Stimulated activated naive CD8-positive, alpha-beta T cell treated with anti-CD3 and anti-CD28 coated beads, Interleukin-15, Interleukin-2, amounts not matched to agents 100 ng/mL and 50 ng/mL, for 24 hours (primary cell): ENCODE measurements at regions not wholly inside any gene's neighbourhood (a gene's known extent, or its start where the extent isn't known, plus 50 kb on each side); places are given as distances from the start of the nearest gene placed in this dataset.
A peak's percentile ranks its signal among the peaks of the same experiment; 100 is the strongest.
"Not testable (repeated sequence)": the region's sequence is repeated elsewhere in the genome, so short reads cannot be mapped to it uniquely, and the experiment has no call there.

Experiments
- H3K27ac Mint-ChIP-seq: one replicate; pipeline ENCODE4 v1.8.0; 2021; ENCODE audit warnings: mild to moderate bottlenecking, mixed read lengths
- H3K27me3 Mint-ChIP-seq: one replicate; pipeline ENCODE4 v1.8.0; 2021; ENCODE audit warnings: mixed read lengths
- H3K36me3 Mint-ChIP-seq: one replicate; pipeline ENCODE4 v1.8.0; 2021; ENCODE audit warnings: low read depth, mixed read lengths
- H3K4me1 Mint-ChIP-seq: one replicate; pipeline ENCODE4 v1.8.0; 2021; ENCODE audit warnings: low read depth, mixed read lengths
- H3K4me3 Mint-ChIP-seq: one replicate; pipeline ENCODE4 v1.8.0; 2021; ENCODE audit warnings: mild to moderate bottlenecking, mixed read lengths
- H3K9me3 Mint-ChIP-seq: one replicate; pipeline ENCODE4 v1.8.0; 2021; ENCODE audit warnings: mixed read lengths

DNA sequence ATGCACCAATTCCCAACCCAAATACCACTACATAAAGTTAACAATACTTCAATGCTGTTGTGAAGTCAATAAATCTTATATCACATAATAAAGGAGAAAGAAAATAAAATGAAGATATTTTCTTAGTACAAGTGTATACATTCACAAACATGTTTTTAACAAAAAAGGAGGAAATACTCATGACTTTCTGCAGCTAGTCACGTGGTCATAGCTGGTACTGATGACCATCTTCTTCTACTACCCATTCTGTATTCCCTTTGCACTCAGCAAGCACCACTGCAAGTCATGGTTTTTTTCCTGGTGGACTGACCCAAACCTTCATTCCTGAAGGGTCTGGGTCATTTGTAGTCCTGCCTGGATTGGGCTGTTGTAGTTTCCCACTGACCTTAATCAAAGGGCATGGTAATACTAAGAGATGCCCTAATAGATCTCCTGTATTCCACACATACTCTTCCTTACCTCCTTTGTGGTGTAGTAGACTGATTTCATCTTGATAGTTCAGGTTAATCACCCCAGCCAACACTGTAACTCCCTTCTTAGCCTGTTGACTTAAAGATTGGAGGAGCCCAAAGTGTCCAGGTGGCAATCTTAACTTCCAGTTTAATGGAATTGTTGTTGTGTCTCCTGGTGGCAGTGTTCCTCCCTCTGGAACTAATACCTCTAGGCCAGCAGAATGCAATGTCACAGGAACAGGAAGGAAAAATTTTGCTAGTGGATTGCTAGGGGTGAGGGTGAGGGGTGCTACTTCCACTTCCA lies 83.1 kb upstream of the CYRIA start:
- Mint-ChIP-seq H3K4me1 (peaks cover 27% of the 10 kb centered on the region), H3K27me3 (peaks cover 11% of the 10 kb centered on the region)
- H3K4me3 Mint-ChIP-seq, H3K27ac Mint-ChIP-seq, H3K9me3 Mint-ChIP-seq, H3K36me3 Mint-ChIP-seq: not testable (repeated sequence)

DNA sequence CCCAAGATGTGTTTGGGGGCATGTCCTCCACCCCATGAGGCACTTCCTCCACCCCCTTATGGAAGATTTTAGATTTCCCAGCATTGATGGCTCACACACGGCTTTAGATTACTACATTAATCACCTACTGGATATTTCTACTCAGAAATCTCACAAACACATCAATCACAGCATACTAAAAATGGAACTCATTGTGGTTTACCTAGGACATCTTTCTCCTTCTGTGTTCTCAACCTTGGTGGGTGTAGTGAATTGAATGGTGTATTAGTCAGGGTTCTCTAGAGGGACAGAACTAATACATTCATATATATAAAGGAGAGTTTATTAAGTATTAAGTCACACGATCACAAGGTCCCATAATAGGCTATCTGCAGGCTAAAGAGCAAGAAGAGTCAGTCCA lies 82.1 kb upstream of the CYRIA start:
- H3K4me1 Mint-ChIP-seq = peaks cover 27% of the 10 kb centered on the region
- peak overlapping the region; percentile 62 for H3K27ac Mint-ChIP-seq
- no peaks in the 10 kb centered on the region for H3K9me3 Mint-ChIP-seq
- H3K36me3 Mint-ChIP-seq = no peaks in the 10 kb centered on the region
- no peak overlapping the region for H3K4me3 Mint-ChIP-seq
- peaks cover 11% of the 10 kb centered on the region for H3K27me3 Mint-ChIP-seq

- H3K4me1 Mint-ChIP-seq = peaks cover 27% of the 10 kb centered on the region
- H3K27ac Mint-ChIP-seq = peak overlapping the region; percentile 62
- peaks cover 11% of the 10 kb centered on the region for H3K27me3 Mint-ChIP-seq
- peak overlapping the region; percentile 2 for H3K4me3 Mint-ChIP-seq
- H3K36me3 Mint-ChIP-seq = no peaks in the 10 kb centered on the region
- no peaks in the 10 kb centered on the region for H3K9me3 Mint-ChIP-seq
These were observed 81.6 kb upstream of the CYRIA start for GRCh38 chr2:16747257-16747656.

- no peaks in the 10 kb centered on the region for H3K9me3 Mint-ChIP-seq
- H3K27me3 Mint-ChIP-seq = peaks cover 11% of the 10 kb centered on the region
- H3K36me3 Mint-ChIP-seq = no peaks in the 10 kb centered on the region
- peaks cover 27% of the 10 kb centered on the region for H3K4me1 Mint-ChIP-seq
- H3K4me3 Mint-ChIP-seq = peak overlapping the region; percentile 2
- peak overlapping the region; percentile 62 for H3K27ac Mint-ChIP-seq
These were observed 81.2 kb upstream of the CYRIA start for GRCh38 chr2:16746833-16747232.

DNA sequence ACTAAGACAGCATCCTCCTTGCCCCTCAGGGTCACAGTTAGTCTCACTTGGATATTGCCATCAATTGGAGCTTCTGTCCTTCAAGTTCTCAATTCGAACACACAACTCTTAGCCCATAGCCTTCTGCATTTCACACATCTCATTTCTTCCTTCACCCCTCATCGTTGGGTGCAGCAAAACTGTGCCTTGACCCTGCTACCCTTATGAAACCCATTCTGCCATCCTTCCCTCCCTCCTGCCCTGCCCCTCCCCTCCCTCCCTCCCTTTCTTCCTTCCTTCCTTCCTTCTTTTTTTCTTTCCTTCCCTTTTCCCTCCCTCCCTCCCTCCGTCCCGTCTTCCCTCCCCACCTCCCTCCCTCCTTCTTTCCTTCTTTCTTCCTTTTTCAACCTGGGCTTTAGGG lies 80.7 kb upstream of the CYRIA start:
- H3K27me3 Mint-ChIP-seq = peaks cover 14% of the 10 kb centered on the region
- H3K4me1 Mint-ChIP-seq = peaks cover 27% of the 10 kb centered on the region
- no peak overlapping the region for H3K27ac Mint-ChIP-seq
- no peak overlapping the region for H3K4me3 Mint-ChIP-seq
- H3K36me3 Mint-ChIP-seq = no peaks in the 10 kb centered on the region
- H3K9me3 Mint-ChIP-seq = no peaks in the 10 kb centered on the region

- Mint-ChIP-seq H3K27me3 (peaks cover 14% of the 10 kb centered on the region), H3K4me1 (peaks cover 27% of the 10 kb centered on the region), H3K9me3 (no peaks in the 10 kb centered on the region), H3K4me3 (no peak overlapping the region), H3K36me3 (no peaks in the 10 kb centered on the region), H3K27ac (no peak overlapping the region)
These were observed 79.8 kb upstream of the CYRIA start for GRCh38 chr2:16745466-16745865.

GRCh38 chr2:16744521-16744920 lies 78.9 kb upstream of the CYRIA start:
- H3K27me3 Mint-ChIP-seq = peaks cover 17% of the 10 kb centered on the region
- H3K9me3 Mint-ChIP-seq = no peaks in the 10 kb centered on the region
- no peak overlapping the region for H3K4me3 Mint-ChIP-seq
- no peaks in the 10 kb centered on the region for H3K36me3 Mint-ChIP-seq
- no peak overlapping the region for H3K27ac Mint-ChIP-seq
- peaks cover 27% of the 10 kb centered on the region for H3K4me1 Mint-ChIP-seq

GRCh38 chr2:16742026-16742425 lies 76.4 kb upstream of the CYRIA start:
- Mint-ChIP-seq H3K27ac (no peak overlapping the region), H3K4me1 (peaks cover 14% of the 10 kb centered on the region), H3K9me3 (no peaks in the 10 kb centered on the region), H3K27me3 (peaks cover 12% of the 10 kb centered on the region), H3K36me3 (no peaks in the 10 kb centered on the region), H3K4me3 (no peak overlapping the region)

DNA sequence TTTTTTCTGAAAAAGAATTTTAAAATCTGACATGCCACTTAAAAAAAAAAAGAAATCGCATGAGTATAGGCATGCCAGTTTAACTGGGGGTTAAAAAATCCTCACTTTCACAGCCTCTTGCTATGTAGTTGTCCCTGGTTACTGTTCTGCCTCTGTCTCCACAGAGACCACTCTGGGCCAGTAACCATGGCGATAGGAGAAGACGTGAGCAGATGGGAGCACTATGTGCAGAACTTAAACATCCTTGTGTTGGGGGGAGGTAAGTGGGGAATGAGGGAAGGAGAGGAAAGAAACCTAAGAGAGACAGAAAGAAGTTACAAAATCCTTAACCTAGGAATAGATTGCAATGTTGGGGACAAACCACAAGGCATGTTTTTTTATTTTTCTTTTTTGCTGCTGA lies 75.9 kb upstream of the CYRIA start:
- Mint-ChIP-seq H3K27me3 (peaks cover 11% of the 10 kb centered on the region), H3K9me3 (no peaks in the 10 kb centered on the region), H3K4me3 (no peak overlapping the region), H3K36me3 (no peaks in the 10 kb centered on the region), H3K27ac (no peak overlapping the region), H3K4me1 (peaks cover 9% of the 10 kb centered on the region)

GRCh38 chr2:16739778-16740581 lies 74.3 kb upstream of the CYRIA start:
- Mint-ChIP-seq H3K27ac (no peak overlapping the region), H3K27me3 (peaks cover 11% of the 10 kb centered on the region), H3K4me3 (no peak overlapping the region), H3K4me1 (no peaks in the 10 kb centered on the region), H3K9me3 (no peaks in the 10 kb centered on the region), H3K36me3 (no peaks in the 10 kb centered on the region)

DNA sequence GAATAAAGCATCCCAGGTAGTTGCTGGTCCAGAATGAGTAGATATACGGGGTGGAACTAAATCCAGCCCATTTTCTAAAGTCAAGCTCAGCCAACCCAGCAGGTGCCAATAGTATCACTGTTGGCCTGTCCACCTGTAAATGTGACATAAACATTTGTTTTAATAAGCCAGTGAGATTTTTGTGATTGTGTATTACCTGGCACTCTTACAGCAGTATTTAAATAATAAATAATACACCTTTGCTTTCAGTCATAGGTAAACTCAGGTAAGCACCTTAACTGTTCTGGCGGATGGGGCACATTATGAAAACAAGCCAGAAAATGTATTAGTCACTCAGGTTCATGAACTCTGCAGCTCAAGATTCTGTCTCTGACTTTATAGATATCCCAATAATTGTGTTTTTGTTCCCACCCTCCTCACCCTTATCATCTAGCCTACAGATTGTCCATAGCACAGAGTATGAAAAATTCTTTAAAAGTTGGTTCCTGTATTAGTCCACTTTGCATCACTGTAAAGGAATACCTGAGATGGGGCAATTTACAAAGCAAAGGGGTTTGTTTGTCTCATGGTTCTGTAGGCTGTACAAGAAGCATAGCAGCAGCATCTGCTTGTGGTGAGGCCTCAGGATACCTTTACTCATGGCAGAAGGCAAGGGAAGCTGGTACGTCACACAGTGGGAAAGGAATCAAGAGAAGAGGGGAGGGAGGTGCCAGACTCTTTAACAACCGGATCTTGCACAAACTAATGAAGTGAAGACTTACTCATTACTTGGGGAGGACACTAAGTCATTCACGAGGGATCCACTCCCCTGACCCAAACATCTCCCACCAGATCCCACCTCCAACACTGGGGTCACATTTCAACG lies 73.0 kb upstream of the CYRIA start:
- peaks cover 8% of the 10 kb centered on the region for H3K27me3 Mint-ChIP-seq
- H3K4me1 Mint-ChIP-seq = no peaks in the 10 kb centered on the region
- no peaks in the 10 kb centered on the region for H3K9me3 Mint-ChIP-seq
- H3K4me3 Mint-ChIP-seq = no peak overlapping the region
- no peaks in the 10 kb centered on the region for H3K36me3 Mint-ChIP-seq
- H3K27ac Mint-ChIP-seq = no peak overlapping the region

DNA sequence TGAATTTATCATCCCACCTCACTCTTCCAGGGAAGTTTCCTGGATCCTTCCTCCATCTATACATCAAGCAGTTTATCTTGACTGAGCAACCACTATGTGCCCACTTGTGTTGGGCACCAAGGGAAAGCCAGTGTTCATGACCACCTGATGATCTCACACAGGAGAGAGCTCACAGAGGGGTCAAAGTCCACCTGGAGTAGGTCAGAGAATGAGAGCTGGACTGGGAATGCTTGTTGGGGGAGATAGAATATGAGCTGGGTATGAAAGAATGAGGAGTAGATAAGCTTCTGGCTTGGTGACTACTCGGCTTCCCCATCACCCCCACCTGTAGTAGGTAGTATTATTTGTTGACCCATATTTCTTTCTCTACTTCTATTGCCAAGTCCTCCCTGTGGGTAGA lies 72.2 kb upstream of the CYRIA start:
- H3K27ac Mint-ChIP-seq = no peak overlapping the region
- no peak overlapping the region for H3K4me3 Mint-ChIP-seq
- H3K36me3 Mint-ChIP-seq = no peaks in the 10 kb centered on the region
- H3K9me3 Mint-ChIP-seq = no peaks in the 10 kb centered on the region
- H3K27me3 Mint-ChIP-seq = peaks cover 8% of the 10 kb centered on the region
- no peaks in the 10 kb centered on the region for H3K4me1 Mint-ChIP-seq

DNA sequence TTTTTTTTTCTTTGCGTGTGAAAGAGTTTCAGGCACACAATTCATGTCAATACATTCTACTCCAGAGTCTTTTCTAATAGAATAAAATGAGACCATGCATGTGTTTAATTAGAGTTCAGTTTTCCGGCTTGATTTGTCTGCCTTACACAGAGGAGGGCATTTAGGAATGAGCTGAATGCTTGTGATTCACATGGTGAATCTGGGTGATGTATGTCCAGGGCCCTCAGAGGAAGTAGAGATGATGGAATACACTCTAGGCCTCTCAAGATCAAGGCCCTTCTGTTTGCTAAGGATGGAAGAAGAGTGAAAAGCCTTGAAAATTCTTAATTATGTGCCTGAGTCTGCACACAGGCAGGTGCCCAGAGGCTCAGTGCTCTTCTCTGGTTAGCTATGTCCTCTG lies 71.0 kb upstream of the CYRIA start:
- Mint-ChIP-seq H3K4me3 (no peak overlapping the region), H3K27me3 (peaks cover 7% of the 10 kb centered on the region), H3K27ac (no peak overlapping the region), H3K36me3 (no peaks in the 10 kb centered on the region), H3K4me1 (no peaks in the 10 kb centered on the region), H3K9me3 (no peaks in the 10 kb centered on the region)

DNA sequence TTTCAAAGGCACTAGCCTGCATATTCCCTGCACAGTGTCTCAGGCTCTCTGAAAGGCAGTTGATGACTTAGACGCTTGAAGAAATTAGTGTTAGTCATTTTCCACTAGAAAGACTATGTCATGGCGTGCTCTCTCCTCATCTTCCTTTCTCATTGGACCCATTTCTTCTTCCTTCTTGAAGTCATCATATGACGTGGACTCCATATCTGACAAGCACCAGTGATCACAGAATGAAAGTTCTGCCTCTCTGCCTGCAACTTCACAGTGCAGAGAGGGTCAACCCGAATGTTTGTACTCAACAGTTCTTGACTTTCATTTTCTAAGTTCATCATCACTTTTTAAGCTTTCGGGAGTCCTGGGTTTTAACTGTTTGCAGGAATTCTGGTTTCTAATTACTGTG lies 63.7 kb upstream of the CYRIA start:
- Mint-ChIP-seq H3K4me3 (no peak overlapping the region), H3K4me1 (peaks cover 21% of the 10 kb centered on the region), H3K27me3 (peaks cover 7% of the 10 kb centered on the region), H3K27ac (peak overlapping the region; percentile 11), H3K36me3 (no peaks in the 10 kb centered on the region), H3K9me3 (no peaks in the 10 kb centered on the region)
